GM21381 (cell line): ENCODE measurements at regions not wholly inside any gene's neighbourhood (a gene's known extent, or its start where the extent isn't known, plus 50 kb on each side); places are given as distances from the start of the nearest gene placed in this dataset.

ENCODE experiments used
- ATAC-seq: cut with Tn5 transposase; IDR thresholded peaks from one replicate; pipeline ENCODE4 v1.9.1; 2021; ENCODE audit warnings: mild to moderate bottlenecking, moderate library complexity; ENCODE audit not compliant: unreplicated experiment

GRCh38 chr4:126776361-126776760 lies 856.4 kb upstream of the INTU start:
- no peak for ATAC-seq

- no peak for ATAC-seq
These were observed 855.1 kb upstream of the INTU start for GRCh38 chr4:126777649-126778048.

DNA sequence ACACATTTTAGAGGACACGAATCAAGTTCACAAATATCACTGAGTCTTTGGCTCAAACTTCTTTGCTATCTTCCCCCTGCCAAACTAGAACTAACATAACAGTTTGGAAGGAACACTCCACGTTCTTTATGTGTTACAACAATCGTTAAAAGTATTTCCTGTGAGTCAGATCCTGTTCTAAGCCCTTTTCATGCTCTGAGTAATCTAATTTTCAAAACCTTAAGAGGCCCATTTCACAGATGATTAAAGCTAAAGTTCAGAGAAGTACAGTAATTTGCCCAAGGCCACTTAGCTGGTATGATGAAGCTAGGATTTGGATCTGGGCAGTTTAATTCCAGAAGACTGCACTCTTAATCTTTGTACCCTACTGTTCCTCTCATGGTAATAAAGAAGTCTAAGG lies 854.4 kb upstream of the INTU start:
- ATAC-seq: no peak

- no peak for ATAC-seq
These were observed 853.8 kb upstream of the INTU start for GRCh38 chr4:126779001-126779400.

GRCh38 chr4:126779436-126780166 lies 853.2 kb upstream of the INTU start:
- no peak for ATAC-seq

GRCh38 chr4:126783191-126783590 lies 849.6 kb upstream of the INTU start:
- ATAC-seq: no peak

DNA sequence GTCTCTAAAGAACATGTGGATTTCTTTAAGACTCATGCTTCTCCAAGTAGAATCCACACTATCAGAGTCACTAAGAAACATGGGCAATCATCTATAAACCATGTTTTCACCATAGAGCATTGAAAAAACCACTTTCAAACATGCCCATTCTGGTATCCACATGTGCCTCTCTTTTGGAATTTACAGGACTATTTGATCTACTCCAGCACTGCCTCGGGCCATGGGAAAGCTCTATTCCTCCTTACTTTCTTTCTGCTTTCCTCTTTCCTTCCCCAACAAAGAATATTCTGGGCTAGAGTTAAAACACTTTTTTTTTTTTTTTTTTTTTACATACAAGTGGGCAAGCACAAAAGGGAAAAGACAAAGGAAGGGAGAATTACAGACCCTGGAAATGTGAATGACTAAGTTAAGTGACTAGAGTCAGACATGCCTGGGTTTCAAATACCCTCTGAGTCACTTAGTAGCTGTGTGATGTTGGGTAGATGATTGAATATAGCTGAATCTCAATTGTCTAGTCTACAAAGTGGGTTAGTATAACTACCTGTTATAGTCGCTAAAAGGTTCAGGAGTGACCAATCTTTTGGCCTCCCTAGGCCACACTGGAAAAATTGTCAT lies 847.7 kb upstream of the INTU start:
- ATAC-seq: no peak

- ATAC-seq: no peak
These were observed 842.1 kb upstream of the INTU start for GRCh38 chr4:126790633-126791032.

GRCh38 chr4:126794363-126794762 lies 838.4 kb upstream of the INTU start:
- no peak for ATAC-seq

DNA sequence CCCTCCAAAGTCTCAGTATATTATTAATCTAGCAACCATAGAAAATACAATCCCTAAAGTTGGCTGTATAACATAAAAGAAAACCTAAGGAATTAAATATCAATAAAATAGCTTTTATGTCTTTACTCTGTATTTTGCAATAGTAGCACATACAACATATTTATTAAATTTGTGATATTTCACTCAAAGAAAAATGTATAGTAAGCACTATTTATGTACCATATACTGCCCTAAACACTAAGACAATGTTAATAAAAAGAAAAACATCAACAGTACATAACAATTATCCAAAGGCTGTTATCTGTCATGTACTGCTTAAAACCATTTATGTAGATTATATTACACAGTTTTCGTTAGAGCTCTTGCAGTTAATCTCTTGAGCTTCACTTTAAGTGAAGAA lies 834.5 kb upstream of the INTU start:
- ATAC-seq: no peak

- ATAC-seq: no peak
These were observed 833.3 kb upstream of the INTU start for GRCh38 chr4:126799416-126799815.

DNA sequence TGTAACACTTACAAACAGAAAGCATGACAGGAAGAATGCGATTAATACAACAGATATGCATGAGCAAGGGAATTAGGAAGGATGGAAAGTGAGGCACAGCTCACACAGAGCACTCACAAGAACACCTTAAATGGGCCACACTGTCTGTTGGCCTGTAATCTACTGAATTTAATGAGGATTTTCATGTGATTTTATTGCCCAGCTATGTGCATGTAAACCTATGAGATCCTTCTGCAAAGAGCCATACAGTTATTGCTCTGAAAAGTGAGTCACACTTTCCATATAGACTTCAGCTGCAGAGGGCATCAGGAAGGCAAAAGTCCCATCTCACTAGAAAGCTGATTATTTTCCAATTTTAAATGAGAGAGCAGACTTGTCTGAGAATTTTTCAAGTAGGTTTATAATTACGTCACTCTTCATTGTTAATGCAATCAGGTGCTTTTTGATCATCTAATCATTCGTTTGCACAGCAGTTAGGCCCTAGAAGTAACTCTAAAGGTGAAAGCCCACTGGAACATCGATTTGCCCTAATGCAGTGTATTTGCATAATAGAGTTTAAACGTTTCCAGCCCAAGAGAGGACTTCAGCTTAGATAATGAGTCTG lies 832.7 kb upstream of the INTU start:
- ATAC-seq: no peak

GRCh38 chr4:126800575-126801141 lies 832.1 kb upstream of the INTU start:
- ATAC-seq: no peak

- no peak for ATAC-seq
These were observed 825.6 kb upstream of the INTU start for GRCh38 chr4:126807132-126807531.

- no peak for ATAC-seq
These were observed 820.7 kb upstream of the INTU start for GRCh38 chr4:126812076-126812475.

DNA sequence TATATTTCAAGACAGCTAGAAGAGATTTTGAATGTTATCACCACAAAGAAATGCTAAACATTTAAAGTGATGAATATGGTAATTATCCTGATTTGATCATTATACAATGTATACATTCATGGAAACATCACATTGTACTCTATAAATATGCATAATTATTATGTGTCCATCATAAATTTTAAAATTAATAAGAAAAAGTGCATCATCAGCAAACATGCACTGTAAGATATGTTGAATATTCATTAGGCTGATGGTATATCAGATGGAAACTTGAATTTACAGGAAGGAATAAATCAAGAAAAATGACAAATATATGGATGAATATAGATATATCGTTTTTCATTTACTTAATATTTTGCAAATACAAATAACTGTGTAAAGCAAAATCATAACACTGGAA lies 812.1 kb upstream of the INTU start:
- no peak for ATAC-seq

DNA sequence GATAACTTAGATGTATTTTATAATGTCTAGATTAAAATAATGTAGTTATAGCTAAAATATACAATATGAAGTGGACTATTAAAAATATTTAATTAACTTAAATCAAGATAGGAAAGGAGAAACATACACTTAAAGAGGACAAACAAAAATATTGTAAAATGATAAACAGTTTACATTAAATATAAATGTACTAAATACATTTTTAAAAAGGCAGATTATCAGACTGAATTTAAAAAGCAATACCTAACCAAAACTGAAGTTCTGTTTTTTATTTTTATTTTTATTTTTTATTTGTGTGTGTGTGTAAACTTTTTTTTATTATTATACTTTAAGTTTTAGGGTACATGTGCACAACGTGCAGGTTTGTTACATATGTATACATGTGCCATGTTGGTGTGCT lies 811.6 kb upstream of the INTU start:
- ATAC-seq: no peak

- no peak for ATAC-seq
These were observed 807.7 kb upstream of the INTU start for GRCh38 chr4:126825083-126825482.

- no peak for ATAC-seq
These were observed 805.1 kb upstream of the INTU start for GRCh38 chr4:126827669-126828068.

- ATAC-seq: no peak
These were observed 797.9 kb upstream of the INTU start for GRCh38 chr4:126834854-126835253.

GRCh38 chr4:126838941-126839679 lies 793.6 kb upstream of the INTU start:
- no peak for ATAC-seq
